OCI-LY7 (cell line): ENCODE measurements at regions not wholly inside any gene's neighbourhood (a gene's known extent, or its start where the extent isn't known, plus 50 kb on each side); places are given as distances from the start of the nearest gene placed in this dataset.

Experiments
- BruUV-seq: library from RNA; stranded (reverse); fragments of 400-500 nt; replicated peaks from 2 replicates; lab custom pipeline; 2021; lab: Mats Ljungman, UMichigan
- CTCF ChIA-PET: fragments of 300-600 bp; sonication (Branson Sonifier 250); formaldehyde crosslinking; loops from one replicate; lab custom pipeline; 2022; ENCODE audit warnings: antibody characterized with exemption; ENCODE audit not compliant: unreplicated experiment; lab: Charles Lee
- POLR2A ChIA-PET: fragments of 300-600 bp; sonication (Branson Sonifier 250); formaldehyde crosslinking; loops from one replicate; lab custom pipeline; 2022; ENCODE audit warnings: antibody characterized with exemption; lab: Charles Lee
- DNase-seq: peaks from one replicate; pipeline ENCODE4 v3.0.0-alpha.2; 2015; ENCODE audit warnings: low spot score
- H2AFZ ChIP-seq: fragments of 200-600 bp; sonication (generic), shearing (Covaris generic); 2 replicates; pipeline ENCODE4 v1.6.1; 2014; ENCODE audit warnings: mild to moderate bottlenecking, antibody characterized with exemption, low read length, moderate library complexity
- H3K27ac ChIP-seq: fragments of 200-600 bp; sonication (generic); 2 replicates; pipeline ENCODE4 v1.5.1; 2014; ENCODE audit warnings: mixed run types, low read depth, mild to moderate bottlenecking, moderate library complexity, low read length, inconsistent platforms; ENCODE audit not compliant: poor library complexity, severe bottlenecking
- H3K36me3 ChIP-seq: fragments of 200-600 bp; sonication (generic); 2 replicates; pipeline ENCODE4 v1.6.1; 2014; ENCODE audit warnings: mild to moderate bottlenecking, antibody characterized with exemption, low read length, moderate library complexity, mixed read lengths; ENCODE audit not compliant: insufficient read depth
- H3K4me1 ChIP-seq: fragments of 200-600 bp; sonication (generic); 2 replicates; pipeline ENCODE4 v1.5.1; 2014; ENCODE audit warnings: mild to moderate bottlenecking, low read length; ENCODE audit not compliant: insufficient read depth, poor library complexity, severe bottlenecking
- H3K4me2 ChIP-seq: fragments of 200-600 bp; sonication (generic); 2 replicates; pipeline ENCODE4 v1.6.1; 2014; ENCODE audit warnings: mild to moderate bottlenecking, low read length
- H3K4me3 ChIP-seq: fragments of 200-600 bp; sonication (generic); 2 replicates; pipeline ENCODE4 v1.5.1; 2014; ENCODE audit warnings: mild to moderate bottlenecking, low read depth, low read length; ENCODE audit not compliant: poor library complexity, severe bottlenecking
- H3K79me2 ChIP-seq: fragments of 200-600 bp; sonication (generic); 2 replicates; pipeline ENCODE4 v1.6.1; 2016; ENCODE audit warnings: low read depth, mild to moderate bottlenecking, low read length, moderate library complexity, mixed read lengths; ENCODE audit not compliant: insufficient read depth
- H3K9me2 ChIP-seq: fragments of 200-600 bp; sonication (generic); 2 replicates; pipeline ENCODE4 v1.6.1; 2016; ENCODE audit warnings: mild to moderate bottlenecking, low read length, mixed read lengths; ENCODE audit not compliant: insufficient read depth
- H3K9me3 ChIP-seq: fragments of 200-600 bp; sonication (generic); 2 replicates; pipeline ENCODE4 v1.6.1; 2014; ENCODE audit warnings: mild to moderate bottlenecking, mixed run types, low read length, mixed read lengths
- H4K20me1 ChIP-seq: fragments of 200-600 bp; sonication (generic); 2 replicates; pipeline ENCODE4 v1.6.1; 2014; ENCODE audit warnings: mild to moderate bottlenecking, antibody characterized with exemption, low read length, moderate library complexity, mixed read lengths; ENCODE audit not compliant: insufficient read depth
- CTCF ChIP-seq: fragments of 200-600 bp; sonication (generic); conservative IDR thresholded peaks from 2 replicates; pipeline ENCODE4 v1.5.1; 2014; ENCODE audit warnings: mild to moderate bottlenecking, antibody characterized with exemption, low read length, moderate library complexity, mixed read lengths
- EZH2phosphoT487 ChIP-seq: fragments of 200-600 bp; sonication (generic); IDR thresholded peaks from 2 replicates; pipeline ENCODE4 v1.6.1; 2018; ENCODE audit warnings: low read depth, borderline replicate concordance, mild to moderate bottlenecking, mixed run types, antibody characterized with exemption, low read length, moderate library complexity, mixed read lengths
- intact Hi-C: fragments of 100-400 bp; cut with micrococcal nuclease; formaldehyde crosslinking; loops from one replicate; pipeline ENCODE4 v1.10.0; 2022; ENCODE audit not compliant: unreplicated experiment

- Histone ChIP-seq H3K4me1 (no peaks in the 10 kb centered on the region), H3K36me3 (no peaks in the 10 kb centered on the region), H3K9me3 (no peaks in the 10 kb centered on the region), H3K4me2 (no peak overlapping the region), H3K27ac (no peak overlapping the region), H2AFZ (no peak overlapping the region), H4K20me1 (no peaks in the 10 kb centered on the region), H3K79me2 (no peaks in the 10 kb centered on the region), H3K4me3 (no peak overlapping the region), H3K9me2 (no peaks in the 10 kb centered on the region)
- TF ChIP-seq CTCF: no peak
- TF ChIP-seq EZH2phosphoT487: no peak
- intact Hi-C loops: no loop called here
- POLR2A ChIA-PET: no interaction called here
- DNase-seq: no peak
- BruUV-seq: no TSS peak
- CTCF ChIA-PET: no interaction called here
Measured at GRCh38 chr11:69911310-69912160, 92.3 kb upstream of the FGF3 start.

GRCh38 chr11:69912161-69912910 lies 93.1 kb upstream of the FGF3 start:
- Histone ChIP-seq H3K79me2 (no peaks in the 10 kb centered on the region), H3K27ac (no peak overlapping the region), H3K9me2 (no peaks in the 10 kb centered on the region), H3K9me3 (no peaks in the 10 kb centered on the region), H3K4me1 (no peaks in the 10 kb centered on the region), H3K36me3 (no peaks in the 10 kb centered on the region), H2AFZ (no peak overlapping the region), H3K4me3 (no peak overlapping the region), H4K20me1 (no peaks in the 10 kb centered on the region), H3K4me2 (no peak overlapping the region)
- ChIA-PET CTCF (interaction anchor here (0.6 kb wide), 1 partner anchor 1494 kb away, joined by 3 read pairs; no protein-coding TSS in a partner anchor), POLR2A (no interaction called here)
- intact Hi-C loops: no loop called here
- no peak for DNase-seq
- TF ChIP-seq CTCF (no peak), EZH2phosphoT487 (no peak)
- BruUV-seq: no TSS peak
